Liver (tissue), 8 donors: ENCODE measurements at regions not wholly inside any gene's neighbourhood (a gene's known extent, or its start where the extent isn't known, plus 50 kb on each side); places are given as distances from the start of the nearest gene placed in this dataset.

ENCODE experiments used
- DNase-seq: peaks from one replicate; pipeline ENCODE4 v3.0.0-alpha.2; 2017; ENCODE audit warnings: low spot score
- H3K27ac ChIP-seq, 2 donors: one replicate each; pipeline ENCODE4 v1.7.0; 2013; ENCODE audit warnings: inconsistent platforms in 2 of 2, low read length in 2 of 2, control low read depth in 1 of 2, low read depth in 1 of 2, mild to moderate bottlenecking in 1 of 2
- H3K27me3 ChIP-seq, 4 donors: one replicate each; pipeline versions ENCODE4 v1.6.1 to v1.7.0; 2013; ENCODE audit warnings: low read length in 3 of 4, inconsistent platforms in 1 of 4, mild to moderate bottlenecking in 1 of 4, moderate library complexity in 1 of 4; ENCODE audit not compliant: control insufficient read depth in 4 of 4, insufficient read depth in 4 of 4
- H3K36me3 ChIP-seq, 4 donors: one replicate each; pipeline versions ENCODE4 v1.6.1 to v1.7.0; 2013; ENCODE audit warnings: low read length in 3 of 4, mild to moderate bottlenecking in 3 of 4, low read depth in 1 of 4, moderate library complexity in 1 of 4; ENCODE audit not compliant: control insufficient read depth in 4 of 4, insufficient read depth in 3 of 4
- H3K4me1 ChIP-seq, 4 donors: one replicate each; pipeline versions ENCODE4 v1.6.1 to v1.7.0; 2013; ENCODE audit warnings: low read length in 3 of 4, mild to moderate bottlenecking in 3 of 4, moderate library complexity in 1 of 4; ENCODE audit not compliant: control insufficient read depth in 4 of 4, insufficient read depth in 4 of 4
- H3K4me3 ChIP-seq, 3 donors: one replicate each; pipeline versions ENCODE4 v1.6.1 to v1.7.0; 2013; ENCODE audit warnings: low read length in 3 of 3, control low read depth in 1 of 3, low read depth in 1 of 3, mild to moderate bottlenecking in 1 of 3
- H3K9ac ChIP-seq, 2 donors: one replicate each; pipeline ENCODE4 v1.7.0; 2013; ENCODE audit warnings: low read length in 2 of 2, mild to moderate bottlenecking in 2 of 2, moderate library complexity in 2 of 2, control low read depth in 1 of 2, low read depth in 1 of 2
- H3K9me3 ChIP-seq, 4 donors: one replicate each; pipeline versions ENCODE4 v1.6.1 to v1.7.0; 2013; ENCODE audit warnings: low read length in 3 of 4; ENCODE audit not compliant: control insufficient read depth in 4 of 4
- ATF3 ChIP-seq: IDR thresholded peaks from 2 replicates; pipeline ENCODE4 v1.6.1; 2016; ENCODE audit warnings: antibody characterized with exemption
- CTCF ChIP-seq: fragments of 150-350 bp; IDR thresholded peaks from 2 replicates; pipeline ENCODE4 v1.5.1; 2017; ENCODE audit warnings: improper control_type of control experiment, low read depth, low read length; ENCODE audit not compliant: missing input control
- FOXA1 ChIP-seq: IDR thresholded peaks from 2 replicates; pipeline ENCODE4 v1.6.1; 2016; ENCODE audit warnings: antibody characterized with exemption
- FOXA2 ChIP-seq: IDR thresholded peaks from 2 replicates; pipeline ENCODE4 v1.6.1; 2016; ENCODE audit warnings: antibody characterized with exemption
- GABPA ChIP-seq, 2 donors: IDR thresholded peaks in 1 of 2; conservative IDR thresholded peaks in 1 of 2; 2 replicates each; pipeline ENCODE4 v1.6.1; 2016; ENCODE audit warnings: antibody characterized with exemption in 2 of 2, mild to moderate bottlenecking in 1 of 2, moderate library complexity in 1 of 2
- HNF4A ChIP-seq, 2 donors: conservative IDR thresholded peaks; 2 replicates each; pipeline ENCODE4 v1.6.1; 2016; ENCODE audit warnings: antibody characterized with exemption in 2 of 2, mild to moderate bottlenecking in 2 of 2
- HNF4G ChIP-seq: IDR thresholded peaks from 2 replicates; pipeline ENCODE4 v1.6.1; 2016; ENCODE audit warnings: antibody characterized with exemption
- JUND ChIP-seq, 2 donors: IDR thresholded peaks; 2 replicates each; pipeline ENCODE4 v1.6.1; 2016; ENCODE audit warnings: antibody characterized with exemption in 2 of 2
- MAX ChIP-seq: IDR thresholded peaks from 2 replicates; pipeline ENCODE4 v1.6.1; 2016; ENCODE audit warnings: antibody characterized with exemption
- NR2F2 ChIP-seq: IDR thresholded peaks from 2 replicates; pipeline ENCODE4 v1.6.1; 2016; ENCODE audit warnings: antibody characterized with exemption
- REST ChIP-seq: IDR thresholded peaks from 2 replicates; pipeline ENCODE4 v1.6.1; 2016; ENCODE audit warnings: antibody characterized with exemption, mild to moderate bottlenecking
- SP1 ChIP-seq: IDR thresholded peaks from 2 replicates; pipeline ENCODE4 v1.6.1; 2018; ENCODE audit warnings: antibody characterized with exemption, mild to moderate bottlenecking
- TAF1 ChIP-seq: conservative IDR thresholded peaks from 2 replicates; pipeline ENCODE4 v1.6.1; 2016; ENCODE audit warnings: antibody characterized with exemption, mild to moderate bottlenecking
- YY1 ChIP-seq: IDR thresholded peaks from 2 replicates; pipeline ENCODE4 v1.6.1; 2016; ENCODE audit warnings: antibody characterized with exemption, mild to moderate bottlenecking
- WGBS: extraction: QIAGEN DNeasy Blood & Tissue Kit; methylation state at CpG from one replicate; pipeline ENCODE4 v1.1.7; 2013; 5-methylcytosine and 5-hydroxymethylcytosine counted together
- donor health status: healthy.
- donor health status: healthy.
- donor health status: healthy.
- donor health status: healthy.
- donor health status: healthy.

- Histone ChIP-seq H3K27me3 (peaks cover 0 to 7% (median under 1%) of the 10 kb centered on the region in 4 donors), H3K4me3 (no peak overlapping the region), H3K9me3 (no peaks in the 10 kb centered on the region), H3K9ac (no peak overlapping the region), H3K4me1 (no peaks in the 10 kb centered on the region), H3K36me3 (no peaks in the 10 kb centered on the region), H3K27ac (no peak overlapping the region)
- DNase-seq, result no peak
- no peak for TF ChIP-seq HNF4G
- TF ChIP-seq JUND (IDR thresholded peaks at IDR 0.05), result no peak
- TF ChIP-seq GABPA (IDR thresholded peaks at IDR 0.05 in 1 of 2, conservative IDR thresholded peaks at IDR 0.05 in 1 of 2), result no peak
- no peak for TF ChIP-seq CTCF
- no peak for TF ChIP-seq NR2F2
- no peak for TF ChIP-seq HNF4A (conservative IDR thresholded peaks at IDR 0.05)
- no peak for TF ChIP-seq FOXA2
- TF ChIP-seq ATF3, result no peak
- TF ChIP-seq MAX, result no peak
- WGBS, result 68% methylated on average over 2 of the region's 2 CpGs
Measured at GRCh38 chr22:48261706-48262105, 1499.3 kb downstream of the TBC1D22A start.

GRCh38 chr22:48261048-48261621, 1498.7 kb downstream of the TBC1D22A start:
- H3K36me3 ChIP-seq, result no peaks in the 10 kb centered on the region
- H3K4me1 ChIP-seq, result no peaks in the 10 kb centered on the region
- no peaks in the 10 kb centered on the region for H3K9me3 ChIP-seq
- TF ChIP-seq YY1 (no peak), REST (no peak), FOXA1 (no peak), TAF1 (no peak), JUND (IDR thresholded peaks at IDR 0.05) (no peak), SP1 (no peak), CTCF (no peak), FOXA2 (no peak), MAX (no peak)
- no peak overlapping the region for H3K9ac ChIP-seq
- WGBS, result 92% methylated on average over 12 of the region's 12 CpGs
- no peak for DNase-seq
- H3K27ac ChIP-seq, result no peak overlapping the region
- H3K4me3 ChIP-seq, result no peak overlapping the region
- H3K27me3 ChIP-seq, result peaks cover 0 to 7% (median 1%) of the 10 kb centered on the region in 4 donors
